Astrocyte of the hippocampus (primary cell): ENCODE measurements at regions not wholly inside any gene's neighbourhood (a gene's known extent, or its start where the extent isn't known, plus 50 kb on each side); places are given as distances from the start of the nearest gene placed in this dataset.

ENCODE experiments used
- DNase-seq: peaks from one replicate; pipeline ENCODE4 v3.0.0; 2011; ENCODE audit warnings: low read depth, low spot score

DNA sequence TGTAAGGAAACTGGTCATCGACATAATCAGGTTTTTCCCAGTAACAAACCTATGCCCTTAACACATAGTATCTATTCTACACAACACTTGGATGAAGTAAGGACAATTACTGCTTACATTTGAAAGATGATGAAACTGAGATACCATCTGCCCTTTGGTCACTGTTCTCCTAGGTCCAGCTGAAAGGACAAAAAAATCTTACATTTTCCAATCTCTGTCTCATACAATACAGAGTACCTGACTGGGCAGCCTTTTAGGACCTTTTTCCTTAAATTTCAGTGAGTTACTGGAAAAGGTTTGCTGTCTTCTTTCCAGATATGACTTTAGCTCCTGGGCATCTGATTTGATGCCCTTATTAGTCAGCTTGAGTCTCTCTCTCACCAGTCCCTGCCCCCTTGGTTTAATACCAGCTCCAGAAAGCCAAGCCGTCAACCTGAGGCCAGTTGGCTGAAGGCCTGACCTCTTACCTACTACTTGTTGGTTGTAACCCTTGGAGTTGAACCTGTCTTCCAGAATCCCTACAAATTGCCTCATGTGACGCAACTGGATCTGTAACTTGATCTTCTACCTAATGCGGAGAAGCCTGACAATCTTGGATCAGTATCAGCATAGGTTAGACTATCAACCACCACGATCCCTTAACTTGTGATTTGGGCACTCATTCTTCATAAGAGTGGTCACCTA, 355.3 kb upstream of the ZNF385D start:
- DNase-seq: no peak

DNA sequence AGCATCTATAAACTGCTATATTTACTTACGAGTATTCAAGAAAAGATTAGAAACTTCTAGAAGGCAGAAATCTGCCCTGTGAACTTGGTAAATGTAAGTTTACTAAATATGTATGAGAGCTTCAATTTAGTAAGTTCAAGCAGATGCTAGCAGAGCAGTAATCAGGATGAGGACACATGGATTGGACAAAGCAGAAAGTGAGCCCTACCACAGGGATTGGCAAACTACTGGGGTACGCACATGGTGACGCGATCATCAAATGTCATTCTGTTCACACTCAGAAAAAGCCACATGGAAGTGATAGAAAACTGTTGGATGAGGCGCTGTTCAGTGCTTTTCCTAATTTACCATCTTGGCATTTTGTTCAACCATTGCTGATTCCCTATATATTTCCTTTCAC, 360.2 kb upstream of the ZNF385D start:
- no peak for DNase-seq

DNA sequence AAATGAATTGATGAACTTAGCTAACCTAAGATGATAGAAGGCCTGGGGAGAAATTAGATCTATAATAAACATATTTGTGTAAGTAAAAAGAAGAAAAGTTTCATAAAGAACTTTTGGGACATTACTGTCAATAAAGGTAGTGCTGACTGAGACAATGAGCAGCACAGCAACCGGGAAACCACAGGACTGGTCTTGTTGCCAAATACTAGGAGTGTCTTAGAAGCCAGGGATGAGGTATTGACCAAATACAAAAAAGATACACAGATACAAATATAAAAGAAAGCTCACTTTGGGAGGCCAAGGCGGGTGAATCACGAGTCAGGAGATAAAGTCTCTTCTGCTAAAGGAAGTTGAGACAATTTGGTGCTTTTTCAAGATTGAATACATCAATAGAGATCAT, 362.4 kb upstream of the ZNF385D start:
- no peak for DNase-seq

DNA sequence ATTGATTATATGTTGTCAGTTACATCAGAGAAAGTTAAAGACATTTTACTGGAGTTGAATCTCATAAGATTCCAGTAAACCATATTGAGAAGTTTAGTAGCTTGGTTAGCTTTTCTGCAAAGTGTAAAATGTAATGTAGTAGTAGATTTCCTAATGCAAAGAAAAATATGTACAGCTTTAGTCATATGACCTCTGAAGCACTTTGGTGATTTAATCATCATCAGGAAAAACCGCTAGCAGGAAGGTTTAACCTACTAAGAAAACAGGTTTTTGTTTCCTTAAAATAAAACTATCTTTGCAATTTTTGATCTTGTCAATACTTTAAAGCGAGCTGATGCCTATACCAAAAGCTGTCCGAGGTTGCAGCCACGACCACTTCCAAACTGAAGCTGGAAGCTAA, 364.6 kb upstream of the ZNF385D start:
- DNase-seq: no peak

DNA sequence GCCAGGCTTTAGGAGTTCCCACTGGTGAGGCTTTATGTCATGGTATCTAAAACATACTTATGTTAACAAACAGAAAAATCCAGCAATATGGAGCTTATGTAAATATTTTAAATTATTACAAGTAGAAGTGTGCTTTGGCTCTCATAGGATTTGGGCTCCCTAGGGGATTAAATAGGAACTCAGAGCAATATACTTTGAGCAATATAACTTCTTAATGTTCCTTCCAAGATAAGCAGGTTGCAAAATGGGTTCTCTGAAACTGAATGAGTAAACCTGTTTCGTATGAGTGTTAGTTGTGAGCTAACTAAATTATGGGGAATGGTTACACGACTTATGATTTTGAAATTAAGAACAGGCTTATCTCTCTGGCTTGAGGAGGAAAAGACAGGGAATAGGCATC, 366.1 kb upstream of the ZNF385D start:
- DNase-seq: no peak

DNA sequence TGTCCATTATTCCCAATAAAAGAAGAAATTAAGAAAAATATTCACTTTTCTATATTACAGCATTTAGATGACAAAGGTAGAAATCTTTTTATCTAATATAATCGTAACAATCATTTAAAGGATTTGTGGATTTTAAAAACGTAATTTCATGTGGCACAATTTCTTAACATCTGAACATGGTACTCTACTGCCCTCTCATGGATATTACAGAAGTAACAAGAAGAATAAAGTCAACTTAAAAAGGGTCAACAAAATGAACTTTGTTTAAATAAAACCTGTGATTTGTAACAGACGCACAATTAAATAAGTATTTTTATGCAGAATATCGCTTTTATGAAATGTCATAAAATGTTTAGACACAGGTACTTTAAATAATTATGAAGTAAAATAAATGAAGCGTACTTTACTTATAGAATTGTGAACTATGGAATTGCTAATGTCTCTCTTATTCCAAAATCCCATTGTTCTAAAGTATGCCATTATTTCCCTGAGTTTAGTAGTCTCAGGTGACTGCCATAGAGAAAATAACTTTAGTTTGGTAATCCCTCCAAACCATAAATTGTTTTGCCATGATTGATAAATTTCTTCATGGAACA, 366.8 kb upstream of the ZNF385D start:
- peak; percentile 55 for DNase-seq

DNA sequence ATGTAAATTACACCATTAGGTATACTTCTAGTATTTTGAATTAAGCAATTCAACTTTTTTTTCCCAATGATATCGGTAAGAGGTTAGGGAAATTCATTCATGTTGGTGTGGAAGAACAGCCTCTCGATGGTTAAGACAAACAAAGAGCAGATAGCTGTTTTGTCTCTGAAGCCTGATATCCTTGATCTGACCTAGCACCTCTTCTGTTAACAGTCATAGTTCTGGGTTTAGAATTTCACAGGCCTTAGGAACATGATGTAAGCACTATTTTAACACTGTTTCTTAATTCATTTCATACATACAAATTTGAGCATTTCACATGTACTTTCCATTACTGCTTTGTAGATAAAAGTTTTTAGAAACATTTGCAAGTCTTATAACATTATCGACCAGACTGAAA, 367.5 kb upstream of the ZNF385D start:
- DNase-seq: no peak

DNA sequence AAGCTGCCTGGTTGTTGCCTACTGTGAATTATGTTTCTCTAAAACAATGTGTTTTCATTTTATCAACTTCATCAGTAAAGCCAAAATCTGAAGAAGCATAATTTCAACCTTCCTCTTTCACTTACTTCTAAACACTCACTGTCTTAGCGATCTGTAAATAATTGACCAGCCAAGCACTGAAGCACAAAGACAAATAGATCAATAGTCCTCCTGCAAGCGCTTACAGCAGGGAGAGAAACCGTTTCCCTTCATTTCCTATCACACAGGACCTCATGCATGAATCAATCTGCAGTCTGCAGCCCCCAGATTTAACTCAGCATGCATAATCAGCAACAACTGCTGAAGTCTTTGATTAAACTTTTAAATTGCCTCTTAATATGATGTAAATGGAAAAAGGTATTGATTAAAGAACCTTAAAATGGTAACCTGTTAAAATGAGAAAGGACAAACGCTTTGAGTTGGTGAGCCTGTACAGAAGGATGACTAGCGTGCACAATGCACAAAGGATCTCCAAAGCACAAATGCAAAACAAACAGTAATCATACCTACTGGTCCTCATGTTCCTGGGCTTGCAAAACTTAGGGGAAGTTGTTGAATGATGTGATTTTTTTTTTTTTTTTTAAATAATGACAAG, 370.2 kb upstream of the ZNF385D start:
- DNase-seq: no peak

DNA sequence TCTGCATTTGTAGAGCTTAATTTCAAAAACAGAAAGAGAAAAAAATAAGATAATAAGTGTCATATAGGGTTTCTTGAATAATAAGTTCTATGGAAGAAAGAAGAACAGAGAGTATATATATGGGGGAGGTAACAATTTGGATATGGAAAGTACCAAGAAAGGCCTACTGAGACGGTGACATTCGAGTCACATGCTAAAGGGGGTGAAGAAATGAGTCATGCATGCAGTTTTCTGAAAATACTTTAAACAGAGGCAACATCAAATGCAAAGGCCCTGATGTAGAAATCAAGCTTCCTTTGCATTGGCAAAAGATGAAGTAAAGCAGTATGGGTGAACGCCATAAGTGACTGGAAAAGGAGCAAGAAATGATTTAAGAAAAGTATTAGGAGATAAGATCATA, 371.6 kb upstream of the ZNF385D start:
- DNase-seq: no peak

DNA sequence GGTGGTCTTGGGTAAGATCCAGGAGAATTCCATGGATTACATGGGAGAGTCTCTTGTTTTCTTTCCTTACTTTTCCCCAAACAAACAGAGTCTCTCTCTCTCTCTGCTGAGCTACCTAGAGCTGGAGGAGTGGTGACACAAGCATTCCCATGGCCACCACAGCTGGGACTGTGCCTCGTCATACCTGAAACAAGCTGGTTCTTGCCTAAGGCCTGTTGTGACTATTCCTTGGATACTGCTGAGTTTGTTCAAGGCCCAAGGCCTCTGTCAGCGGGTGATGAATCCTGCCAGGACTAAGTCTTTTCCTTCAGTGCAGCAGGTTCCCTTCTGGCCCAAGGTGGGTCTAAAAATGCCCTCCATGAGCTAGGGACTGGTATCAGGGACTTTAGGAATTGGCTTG, 378.1 kb upstream of the ZNF385D start:
- no peak for DNase-seq

DNA sequence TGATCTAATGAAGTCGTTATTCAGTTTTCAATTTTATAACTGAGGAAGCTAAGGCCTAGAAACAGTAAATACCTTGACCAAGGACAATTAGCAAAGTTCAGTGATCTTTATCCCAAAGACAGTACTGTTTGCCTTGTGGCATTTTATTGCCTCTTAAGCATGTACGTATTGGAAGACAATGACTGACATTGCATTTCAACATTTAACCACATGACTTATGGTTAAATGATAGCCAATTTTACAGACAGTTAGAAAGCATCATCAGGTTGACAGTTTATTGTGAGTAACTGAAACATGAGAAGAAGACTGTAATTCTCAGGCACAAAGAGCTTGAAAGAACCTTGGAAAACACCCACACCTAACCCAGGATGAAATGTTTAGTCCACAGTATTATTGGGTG, 390.8 kb upstream of the ZNF385D start:
- no peak for DNase-seq

DNA sequence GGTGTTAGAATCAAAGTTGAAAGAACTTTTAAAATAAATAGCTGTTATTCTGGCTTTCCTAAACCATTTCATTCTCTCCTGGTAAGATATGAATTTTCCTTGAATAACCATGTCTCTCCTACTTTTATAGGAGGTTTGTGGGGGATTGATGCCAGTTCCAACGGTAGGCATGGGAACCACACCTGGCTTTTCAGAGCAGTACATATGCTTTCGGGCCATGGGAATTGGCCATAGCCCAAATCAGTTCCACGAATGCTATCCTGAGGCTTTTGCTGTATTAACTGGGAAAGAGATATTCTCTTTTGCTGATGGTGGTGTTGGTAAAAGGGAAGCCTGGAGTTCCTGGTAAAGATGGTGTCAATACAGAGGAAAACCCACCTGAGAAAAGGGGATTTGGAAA, 396.2 kb upstream of the ZNF385D start:
- no peak for DNase-seq

DNA sequence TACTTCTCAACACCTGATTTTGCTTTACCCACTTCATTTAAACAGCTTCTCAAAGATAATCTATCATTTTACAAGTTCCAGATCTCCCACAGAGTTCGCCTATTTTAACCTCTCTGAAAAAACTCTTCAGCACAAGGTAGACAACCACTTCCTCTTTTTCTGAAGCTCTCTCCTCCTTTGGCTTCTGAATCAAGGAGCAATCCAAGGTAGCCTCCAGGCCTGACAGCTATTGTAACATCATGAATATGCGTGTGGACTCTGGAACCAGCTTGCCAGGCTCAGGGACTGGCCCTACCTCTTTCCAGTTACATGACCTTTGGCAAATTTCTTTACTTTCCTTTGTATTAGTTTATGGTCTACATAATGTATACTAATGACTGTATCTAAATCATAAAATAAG, 405.9 kb upstream of the ZNF385D start:
- no peak for DNase-seq

DNA sequence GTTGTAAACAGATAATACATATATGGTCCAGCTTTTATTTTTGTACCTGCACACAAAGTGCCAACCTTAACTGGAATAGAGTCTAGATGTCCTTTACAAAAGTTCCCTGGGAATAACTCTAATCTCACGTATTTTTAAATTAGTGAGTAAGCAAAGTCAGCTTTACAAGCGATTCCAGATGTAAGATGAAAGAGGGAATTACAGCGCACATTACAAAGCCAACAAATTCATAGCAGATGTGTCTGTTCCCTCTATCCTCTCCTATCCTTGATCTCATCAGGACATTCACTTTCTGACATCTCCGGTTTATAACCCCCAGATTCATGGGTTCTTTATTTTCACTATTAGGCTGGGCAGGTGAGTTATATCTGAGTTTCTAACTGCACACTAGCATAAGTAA, 406.8 kb upstream of the ZNF385D start:
- DNase-seq: no peak

DNA sequence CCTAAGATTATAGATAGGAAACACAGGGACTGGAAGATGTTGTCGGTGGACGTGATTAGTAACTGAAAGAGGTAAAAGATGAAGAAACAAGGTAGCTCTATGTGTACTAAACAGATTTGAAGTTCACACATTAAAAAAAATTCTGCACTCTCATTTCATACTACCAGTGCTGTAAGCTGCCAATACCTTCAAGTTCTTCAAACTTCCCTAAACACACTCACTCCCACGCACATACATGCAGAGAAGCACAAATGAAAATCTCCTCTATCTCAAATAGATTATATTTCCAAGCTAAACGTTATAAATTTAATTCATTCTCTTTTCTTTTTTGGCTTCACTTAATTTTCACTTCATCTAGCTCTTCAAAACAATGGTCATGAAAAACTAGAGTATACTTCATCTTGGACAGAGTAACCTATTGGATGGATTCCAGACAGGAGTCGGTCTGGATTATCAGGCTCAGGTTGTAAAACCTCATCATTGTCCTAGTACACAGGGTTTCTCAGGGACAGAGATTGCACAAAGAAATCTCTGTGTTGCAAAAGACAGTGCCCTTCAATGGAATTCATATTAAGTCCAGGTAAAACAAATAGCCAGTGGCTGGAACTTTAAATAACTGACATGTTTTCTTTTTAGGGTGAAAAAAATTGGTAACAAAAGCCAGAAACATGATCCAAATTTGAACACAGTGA, 408.1 kb upstream of the ZNF385D start:
- no peak for DNase-seq

DNA sequence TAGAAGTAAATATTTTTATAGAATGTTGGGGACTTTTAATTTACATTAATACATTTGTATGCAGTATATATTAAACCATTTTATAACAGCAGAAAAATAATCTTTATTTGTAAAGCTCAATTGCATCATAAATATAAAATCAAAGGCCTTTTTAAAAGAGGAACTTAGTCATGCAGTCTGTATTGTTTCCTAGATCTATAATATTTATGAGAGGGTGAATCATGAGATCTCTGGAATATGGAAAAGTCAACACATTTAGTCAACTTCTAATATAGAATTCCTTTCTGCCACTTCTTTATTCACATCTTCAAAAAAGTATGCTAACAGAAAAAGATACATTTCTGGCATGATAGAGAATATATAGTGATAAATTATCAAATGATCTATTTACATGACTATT, 410.3 kb upstream of the ZNF385D start:
- no peak for DNase-seq

DNA sequence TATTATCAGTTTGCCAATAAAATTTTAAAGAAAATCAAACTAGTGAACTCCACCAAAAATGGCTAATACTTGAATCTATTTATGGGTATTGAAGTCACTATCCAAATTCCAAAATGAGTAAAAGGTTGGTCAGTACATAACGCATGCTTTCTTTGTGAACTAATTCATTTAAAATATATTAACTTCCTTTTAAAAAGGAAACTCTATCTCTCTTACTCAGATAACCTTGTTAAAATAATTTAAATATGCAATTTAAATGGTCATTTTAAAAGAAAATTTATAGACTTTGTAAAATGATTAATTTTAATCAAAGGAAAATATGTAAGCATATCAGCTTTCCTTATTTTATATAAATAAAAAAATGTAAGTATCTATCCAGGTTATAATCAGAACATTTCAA, 419.4 kb upstream of the ZNF385D start:
- DNase-seq: no peak

DNA sequence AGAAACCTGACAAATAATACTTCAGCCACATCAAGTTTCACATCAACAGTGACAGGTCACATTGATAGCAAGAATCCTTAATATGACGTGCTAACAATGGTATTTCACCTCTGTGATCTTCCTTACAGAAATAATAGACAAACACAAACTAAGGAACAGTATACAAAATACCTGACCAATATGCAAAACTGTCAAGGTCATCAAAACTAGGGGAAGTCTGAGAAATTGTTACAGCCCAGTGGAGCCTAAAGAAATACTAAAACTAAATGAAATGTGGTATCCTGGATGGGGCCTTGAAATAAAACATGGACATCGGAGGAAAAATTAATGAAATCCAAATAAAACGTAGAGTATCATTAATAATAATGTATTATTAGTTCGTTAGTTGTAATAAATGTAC, 422.0 kb upstream of the ZNF385D start:
- no peak for DNase-seq

DNA sequence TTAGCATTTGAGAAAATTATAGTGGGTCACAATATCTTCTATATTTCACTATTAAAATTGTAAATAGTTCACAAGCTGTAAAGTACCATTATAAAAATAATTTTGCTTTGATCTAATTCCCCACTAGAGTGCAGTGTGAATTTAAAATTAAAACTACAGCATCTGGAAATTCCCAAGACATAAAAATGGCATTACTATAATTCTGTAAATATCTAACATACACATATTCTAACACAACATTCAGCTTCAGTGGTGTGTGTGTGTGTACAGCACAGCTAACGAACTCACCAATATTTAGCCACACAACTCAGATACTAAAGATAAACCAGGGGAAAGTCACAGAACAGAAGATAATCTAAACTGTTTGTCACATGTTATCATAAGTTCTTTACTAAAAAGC, 424.9 kb upstream of the ZNF385D start:
- DNase-seq: no peak

DNA sequence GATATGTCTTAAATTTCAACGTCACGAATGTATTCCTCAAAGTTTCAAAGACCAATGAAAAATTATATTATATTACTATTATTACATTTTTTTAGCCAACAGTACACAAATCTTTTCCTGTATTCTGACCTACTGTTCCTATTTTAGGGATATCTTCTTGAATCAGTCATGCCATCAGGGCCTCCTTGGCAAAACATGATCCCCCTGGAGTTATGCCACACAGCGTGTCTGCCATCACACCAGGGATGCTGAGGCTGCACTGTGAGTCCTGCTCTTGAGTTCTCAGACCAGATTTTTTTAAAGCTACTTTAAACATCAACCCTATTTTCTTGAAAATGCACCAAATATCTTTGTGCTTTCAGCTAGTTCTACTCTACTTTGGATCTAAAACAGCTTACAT, 425.9 kb upstream of the ZNF385D start:
- peak; percentile 0 for DNase-seq

DNA sequence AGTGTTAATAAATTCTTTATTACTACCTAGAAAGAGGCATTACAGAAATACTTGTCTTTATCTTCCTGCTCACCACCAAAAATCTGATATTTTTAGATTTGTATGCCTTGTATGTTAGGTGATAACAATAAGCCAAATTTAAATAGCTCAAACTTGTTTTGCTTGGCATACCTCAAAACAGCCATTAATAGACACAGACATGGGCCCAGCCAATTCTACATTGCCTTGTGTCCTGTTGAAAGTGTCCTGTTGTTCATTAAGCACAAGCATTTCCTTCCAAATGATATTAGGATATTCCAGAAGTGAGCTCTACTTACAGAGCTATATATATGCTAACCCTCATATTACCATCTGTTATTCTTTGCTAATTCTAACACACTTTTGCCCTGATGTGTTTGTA, 438.6 kb upstream of the ZNF385D start:
- no peak for DNase-seq

DNA sequence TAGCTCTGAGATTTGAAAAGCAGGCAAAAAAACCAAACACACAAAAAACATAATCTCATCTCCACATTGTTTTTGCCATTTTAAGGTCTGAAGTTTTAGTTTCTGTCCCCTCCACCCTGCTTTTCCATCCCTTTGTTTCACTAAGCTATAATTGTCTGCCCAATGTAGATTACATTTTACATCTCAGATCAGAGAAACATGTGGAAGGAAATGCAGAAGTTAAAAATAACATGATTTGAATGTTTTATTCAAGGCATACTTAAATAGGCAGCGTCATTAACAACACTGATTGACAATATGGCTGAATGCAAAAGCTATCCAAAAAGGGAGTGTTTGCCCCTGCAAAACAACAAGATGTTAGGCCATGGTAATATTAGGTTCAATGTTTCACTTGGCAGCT, 448.1 kb upstream of the ZNF385D start:
- DNase-seq: no peak

DNA sequence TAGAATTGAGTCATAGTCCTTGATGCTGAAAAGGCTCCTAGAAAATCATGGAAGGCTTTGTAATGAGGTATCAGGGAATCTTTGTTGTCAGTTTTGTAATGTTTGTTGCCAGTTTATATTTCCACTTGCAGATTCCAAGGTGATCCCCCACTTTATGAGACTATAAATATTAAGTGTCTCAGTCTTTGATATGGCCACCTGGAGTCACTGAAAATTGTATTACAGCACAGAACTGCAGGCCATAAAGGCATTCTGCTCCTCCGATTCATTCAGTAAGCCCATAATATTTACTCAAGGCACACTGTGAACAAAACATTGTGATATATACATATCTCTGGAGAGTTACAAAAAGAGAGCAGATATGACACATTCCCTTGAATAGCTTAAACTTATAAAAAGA, 457.8 kb upstream of the ZNF385D start:
- no peak for DNase-seq
